ENCODE measurements at regions not wholly inside any gene's neighbourhood (a gene's known extent, or its start where the extent isn't known, plus 50 kb on each side); places are given as distances from the start of the nearest gene placed in this dataset.

- H3K4me3 ChIP-seq (ENCODE audit: low read depth, low read length) = no peak overlapping the region
- TF ChIP-seq, protein P1, sequence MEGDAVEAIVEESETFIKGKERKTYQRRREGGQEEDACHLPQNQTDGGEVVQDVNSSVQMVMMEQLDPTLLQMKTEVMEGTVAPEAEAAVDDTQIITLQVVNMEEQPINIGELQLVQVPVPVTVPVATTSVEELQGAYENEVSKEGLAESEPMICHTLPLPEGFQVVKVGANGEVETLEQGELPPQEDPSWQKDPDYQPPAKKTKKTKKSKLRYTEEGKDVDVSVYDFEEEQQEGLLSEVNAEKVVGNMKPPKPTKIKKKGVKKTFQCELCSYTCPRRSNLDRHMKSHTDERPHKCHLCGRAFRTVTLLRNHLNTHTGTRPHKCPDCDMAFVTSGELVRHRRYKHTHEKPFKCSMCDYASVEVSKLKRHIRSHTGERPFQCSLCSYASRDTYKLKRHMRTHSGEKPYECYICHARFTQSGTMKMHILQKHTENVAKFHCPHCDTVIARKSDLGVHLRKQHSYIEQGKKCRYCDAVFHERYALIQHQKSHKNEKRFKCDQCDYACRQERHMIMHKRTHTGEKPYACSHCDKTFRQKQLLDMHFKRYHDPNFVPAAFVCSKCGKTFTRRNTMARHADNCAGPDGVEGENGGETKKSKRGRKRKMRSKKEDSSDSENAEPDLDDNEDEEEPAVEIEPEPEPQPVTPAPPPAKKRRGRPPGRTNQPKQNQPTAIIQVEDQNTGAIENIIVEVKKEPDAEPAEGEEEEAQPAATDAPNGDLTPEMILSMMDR (IDR thresholded peaks at IDR 0.05; ENCODE audit: low read depth, low read length, missing control alignments) = no peak
- in situ Hi-C loops (cut with HindIII; ENCODE audit: low sequenced_read_pairs) = no loop called here
- DNase-seq (ENCODE audit: low read depth) = no peak
These were observed 85.8 kb downstream of the MIS18A start for GRCh38 chr21:32193098-32193465.

DNA sequence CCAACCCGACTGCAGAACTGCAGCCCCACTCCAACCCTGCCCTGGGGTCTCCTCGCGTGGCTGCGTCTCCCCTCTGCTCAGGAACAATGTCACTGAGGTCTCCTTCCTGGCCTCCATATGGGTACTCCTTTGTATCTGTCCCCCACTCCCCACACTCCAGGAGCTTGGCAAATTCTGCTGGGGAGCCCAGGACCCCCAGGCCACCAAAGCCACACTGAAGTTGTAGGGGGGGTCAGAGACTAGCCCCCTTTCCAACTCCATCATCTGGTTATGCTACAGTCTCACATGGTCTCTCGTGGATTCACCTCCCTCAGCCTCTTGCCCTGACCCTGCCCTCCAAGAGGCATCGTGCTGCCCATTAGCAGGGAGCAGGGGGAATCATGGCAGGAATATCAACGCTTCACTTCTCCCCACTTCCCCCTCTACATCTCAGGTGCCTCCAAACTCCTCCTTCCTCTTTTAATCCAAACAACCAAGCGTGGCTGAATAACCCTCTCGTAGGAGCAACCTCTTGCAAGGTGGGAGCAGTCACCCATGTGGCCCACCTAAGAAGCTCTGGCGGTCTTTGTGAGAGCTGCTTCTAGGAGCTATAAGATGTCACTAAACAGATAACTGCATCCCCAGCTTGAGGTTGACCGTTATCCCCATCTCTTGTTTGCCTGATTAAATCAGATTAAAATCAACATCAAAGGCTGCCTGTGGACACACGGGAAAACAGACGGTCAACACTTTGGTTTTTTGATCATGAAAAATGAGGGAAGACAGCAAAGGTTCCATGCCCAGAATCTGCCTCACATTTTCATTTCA, 86.4 kb downstream of the MIS18A start:
- DNase-seq (ENCODE audit: low read depth) = no peak
- no peak overlapping the region for H3K4me3 ChIP-seq (ENCODE audit: low read depth, low read length)
- in situ Hi-C loops (cut with HindIII; ENCODE audit: low sequenced_read_pairs) = no loop called here
- TF ChIP-seq, protein P1 (IDR thresholded peaks at IDR 0.05; ENCODE audit: low read depth, low read length, missing control alignments) = no peak

DNA sequence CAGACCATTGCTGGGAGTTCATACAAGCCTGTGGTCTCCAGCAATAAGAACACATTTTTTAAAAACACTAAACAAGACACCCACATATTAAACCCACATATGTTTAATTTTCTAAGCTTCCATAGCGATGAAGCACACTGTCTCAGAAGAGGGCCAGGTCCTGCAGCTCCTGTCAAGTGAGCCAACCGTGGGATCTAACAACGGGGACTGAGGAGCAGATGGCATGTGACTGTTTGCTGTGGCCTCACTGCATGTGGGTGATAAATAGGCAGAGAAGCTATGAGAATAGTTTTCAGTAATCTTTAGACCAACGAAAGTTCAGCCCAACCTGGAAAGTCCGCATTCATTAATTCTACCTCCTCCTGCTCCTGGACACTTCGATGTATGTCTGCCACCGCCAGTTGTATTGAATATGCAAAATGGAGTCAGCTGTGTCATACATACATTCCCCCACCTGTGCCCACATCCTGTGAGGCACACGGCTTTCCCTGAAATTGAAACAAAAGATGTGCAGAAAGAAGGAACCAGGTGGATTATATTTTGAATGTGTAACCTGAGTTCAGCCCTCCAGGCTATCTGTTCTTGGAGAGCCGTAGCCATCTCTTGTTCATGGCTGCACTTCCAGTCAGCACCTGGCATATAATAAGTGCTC, 88.2 kb downstream of the MIS18A start:
- TF ChIP-seq, protein P1 (IDR thresholded peaks at IDR 0.05; ENCODE audit: low read depth, low read length, missing control alignments) = no peak
- in situ Hi-C loops (cut with HindIII; ENCODE audit: low sequenced_read_pairs) = no loop called here
- no peak for DNase-seq (ENCODE audit: low read depth)
- H3K4me3 ChIP-seq (ENCODE audit: low read depth, low read length) = no peak overlapping the region

DNA sequence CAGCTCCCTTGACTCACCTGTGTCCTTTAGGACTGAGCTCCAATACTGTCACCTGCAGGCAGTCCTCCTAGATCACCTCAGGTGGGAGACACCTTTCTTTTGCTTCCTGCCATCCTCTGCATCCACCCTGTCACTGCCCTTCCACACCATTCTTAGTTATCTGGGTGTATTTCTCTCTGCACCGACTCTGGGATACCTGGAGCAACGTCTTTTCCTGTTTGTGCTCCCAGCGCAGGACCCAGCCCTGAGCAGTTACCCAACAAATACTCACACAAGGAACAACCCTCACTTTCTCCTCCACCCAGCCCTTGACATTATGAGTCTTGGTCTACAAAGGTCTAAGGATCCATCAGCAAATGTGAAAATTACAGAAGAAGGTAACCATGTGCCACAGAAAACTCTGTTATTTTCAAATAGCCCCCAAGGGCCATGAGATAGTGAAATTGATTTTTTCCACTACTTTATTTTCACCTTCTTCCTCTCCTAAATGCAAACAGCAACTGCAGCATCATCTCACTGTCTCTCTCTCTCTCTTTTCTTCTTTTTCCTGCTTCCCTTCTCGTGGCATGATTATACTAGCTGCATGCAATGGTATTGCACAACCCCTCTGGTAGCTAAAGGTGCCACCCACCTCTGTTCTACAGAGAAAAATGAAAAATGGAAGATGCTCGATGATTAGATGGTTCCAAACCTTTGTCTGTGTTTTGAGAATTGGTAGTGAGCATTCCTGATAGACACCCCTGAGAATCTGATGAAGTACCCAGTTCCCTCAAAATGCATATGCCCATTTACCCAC, 89.0 kb downstream of the MIS18A start:
- H3K4me3 ChIP-seq (ENCODE audit: low read depth, low read length) = no peak overlapping the region
- no peak for DNase-seq (ENCODE audit: low read depth)
- TF ChIP-seq, protein P1 (IDR thresholded peaks at IDR 0.05; ENCODE audit: low read depth, low read length, missing control alignments) = no peak
- in situ Hi-C loops (cut with HindIII; ENCODE audit: low sequenced_read_pairs) = no loop called here

GRCh38 chr21:32186804-32187203, 92.0 kb downstream of the MIS18A start:
- no peak for DNase-seq (ENCODE audit: low read depth)
- TF ChIP-seq, protein P1 (IDR thresholded peaks at IDR 0.05; ENCODE audit: low read depth, low read length, missing control alignments) = no peak
- H3K4me3 ChIP-seq (ENCODE audit: low read depth, low read length) = no peak overlapping the region
- in situ Hi-C loops (cut with HindIII; ENCODE audit: low sequenced_read_pairs) = no loop called here

DNA sequence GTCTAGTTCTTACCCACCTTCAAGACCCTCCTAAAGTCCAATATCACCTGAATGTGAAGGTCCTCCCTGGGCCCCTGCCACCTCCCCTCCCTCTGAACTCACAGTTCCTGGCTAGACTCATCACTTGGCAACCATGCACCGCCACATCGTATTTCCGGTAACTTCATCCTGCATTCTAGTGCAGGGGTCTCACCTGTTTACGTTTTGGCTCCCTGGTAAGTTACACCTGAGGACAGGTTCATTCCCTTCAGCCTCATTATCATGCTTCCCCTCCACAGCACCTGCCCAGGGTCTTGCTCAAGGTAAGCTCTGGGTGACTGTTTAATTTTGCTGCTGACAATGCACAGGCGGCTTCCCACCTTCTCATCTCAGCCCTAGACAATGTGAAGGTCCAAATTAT, 93.1 kb downstream of the MIS18A start:
- TF ChIP-seq, protein P1 (IDR thresholded peaks at IDR 0.05; ENCODE audit: low read depth, low read length, missing control alignments) = no peak
- no peak for DNase-seq (ENCODE audit: low read depth)
- in situ Hi-C loops (cut with HindIII; ENCODE audit: low sequenced_read_pairs) = no loop called here
- H3K4me3 ChIP-seq (ENCODE audit: low read depth, low read length) = no peak overlapping the region
